K562 (cell line): ENCODE measurements at regions not wholly inside any gene's neighbourhood (a gene's known extent, or its start where the extent isn't known, plus 50 kb on each side); places are given as distances from the start of the nearest gene placed in this dataset.

Experiments
- CEBPG ChIP-seq, 3 experiments: fragments of 200-800 bp in 1 of 3; sonication (Bioruptor generic) in 1 of 3; sonication (generic) in 1 of 3; formaldehyde crosslinking in 1 of 3; IDR thresholded peaks in 2 of 3; conservative IDR thresholded peaks in 1 of 3; 2 replicates each; pipeline versions ENCODE4 v1.6.1 to v1.8.0; 2016 to 2022; ENCODE audit warnings: missing compliant biosample characterization in 2 of 3, missing genetic modification characterization in 2 of 3, mild to moderate bottlenecking in 1 of 3, missing genetic modification reagents in 1 of 3
- IFI16 ChIP-seq: fragments of 250-450 bp; sonication (Bioruptor Pico); IDR thresholded peaks from 2 replicates; pipeline ENCODE4 v2.1.2; 2022; ENCODE audit warnings: mild to moderate bottlenecking, inconsistent platforms
- KLF6 ChIP-seq: fragments of 250-450 bp; sonication (Bioruptor Pico); IDR thresholded peaks from 2 replicates; pipeline ENCODE4 v1.4.0; 2020; ENCODE audit warnings: mild to moderate bottlenecking, moderate library complexity, borderline replicate concordance
- MAZ ChIP-seq, 2 experiments: fragments of 450-650 bp in 1 of 2; sonication (generic) in 1 of 2; formaldehyde crosslinking; IDR thresholded peaks in 1 of 2; conservative IDR thresholded peaks in 1 of 2; 2 replicates each; pipeline versions ENCODE4 v1.4.0 to v1.5.0; 2020; ENCODE audit warnings: mild to moderate bottlenecking in 1 of 2, missing genetic modification reagents in 1 of 2
- REST ChIP-seq, 2 experiments: fragments of 450-650 bp; formaldehyde crosslinking in 1 of 2; IDR thresholded peaks; 2 replicates each; pipeline versions ENCODE4 v1.4.0 to v1.6.1; 2014 to 2020; ENCODE audit warnings: mild to moderate bottlenecking in 2 of 2, borderline replicate concordance in 1 of 2, low read depth in 1 of 2
- SP2 ChIP-seq: IDR thresholded peaks from 2 replicates; pipeline ENCODE4 v1.6.1; 2011; ENCODE audit warnings: mild to moderate bottlenecking, low read depth, low read length, moderate library complexity; ENCODE audit not compliant: poor library complexity, severe bottlenecking; ENCODE audit errors: extremely low read depth
- TAF15 ChIP-seq: fragments of 200-400 bp; formaldehyde crosslinking; IDR thresholded peaks from 2 replicates; pipeline ENCODE4 v1.6.1; 2017; ENCODE audit warnings: mild to moderate bottlenecking, low read depth, low read length, moderate library complexity
- TBP ChIP-seq: optimal IDR thresholded peaks from 2 replicates; pipeline ENCODE3; 2011; ENCODE audit warnings: low read depth, low read length, improper control_type of control experiment
- ZFP36 ChIP-seq: fragments of 150-350 bp; IDR thresholded peaks from 2 replicates; pipeline ENCODE4 v1.6.1; 2018; ENCODE audit warnings: low read length, low read depth; ENCODE audit not compliant: partially characterized antibody
- ZNF175 ChIP-seq: fragments of 200-800 bp; sonication (Bioruptor generic); IDR thresholded peaks from 2 replicates; pipeline ENCODE4 v1.6.1; 2016; ENCODE audit warnings: low read depth, mild to moderate bottlenecking, missing genetic modification characterization, missing compliant biosample characterization
- ZNF280B ChIP-seq: fragments of 250-450 bp; sonication (Bioruptor Pico); IDR thresholded peaks from 2 replicates; pipeline ENCODE4 v1.5.1; 2021; ENCODE audit warnings: mild to moderate bottlenecking
- ZNF445 ChIP-seq: fragments of 250-450 bp; sonication (Bioruptor Pico); IDR thresholded peaks from 2 replicates; pipeline ENCODE4 v1.4.0; 2020; ENCODE audit warnings: low read depth, mild to moderate bottlenecking, moderate library complexity
- ZNF79 ChIP-seq: fragments of 250-450 bp; sonication (Bioruptor Pico); IDR thresholded peaks from 2 replicates; pipeline ENCODE4 v1.4.0; 2020; ENCODE audit warnings: low read depth, mild to moderate bottlenecking, moderate library complexity
- TF ChIP-seq, protein P1 (sequence below): fragments of 450-650 bp; formaldehyde crosslinking; IDR thresholded peaks from 2 replicates; pipeline ENCODE4 v1.4.0; 2020; ENCODE audit warnings: mild to moderate bottlenecking, moderate library complexity

GRCh38 chr3:8355346-8355745 is 146.3 kb upstream of the LMCD1 start (continued):
- TF ChIP-seq REST (IDR thresholded peaks at IDR 0.05; ENCODE audit: borderline replicate concordance) (no peak), REST (CRISPR knock-in tag; IDR thresholded peaks at IDR 0.05; ENCODE audit: low read depth) (peak; percentile 77; the same call in 1 of the 2 replicates), TBP (no peak), MAZ (CRISPR knock-in tag; conservative IDR thresholded peaks at IDR 0.05 in 1 of 2, IDR thresholded peaks at IDR 0.05 in 1 of 2) (peak in 1 of 2 experiments; percentile 82; a peak in 2 of 4 replicates), ZNF280B (peak; percentile 43; the same call in 1 of the 2 replicates), CEBPG (CRISPR knock-in tag; IDR thresholded peaks at IDR 0.05) (no peak), CEBPG (tag; conservative IDR thresholded peaks at IDR 0.05 in 1 of 2, IDR thresholded peaks at IDR 0.05 in 1 of 2) (no peak), IFI16 (CRISPR knock-in tag) (no peak), KLF6 (CRISPR knock-in tag) (peak; percentile 94), SP2 (no peak), ZNF79 (peak; percentile 97), ZFP36 (no peak), TAF15 (no peak), ZNF445 (CRISPR knock-in tag) (peak; percentile 95), ZNF175 (peak; percentile 64; the same call in 1 of the 2 replicates)
- TF ChIP-seq, protein P1, sequence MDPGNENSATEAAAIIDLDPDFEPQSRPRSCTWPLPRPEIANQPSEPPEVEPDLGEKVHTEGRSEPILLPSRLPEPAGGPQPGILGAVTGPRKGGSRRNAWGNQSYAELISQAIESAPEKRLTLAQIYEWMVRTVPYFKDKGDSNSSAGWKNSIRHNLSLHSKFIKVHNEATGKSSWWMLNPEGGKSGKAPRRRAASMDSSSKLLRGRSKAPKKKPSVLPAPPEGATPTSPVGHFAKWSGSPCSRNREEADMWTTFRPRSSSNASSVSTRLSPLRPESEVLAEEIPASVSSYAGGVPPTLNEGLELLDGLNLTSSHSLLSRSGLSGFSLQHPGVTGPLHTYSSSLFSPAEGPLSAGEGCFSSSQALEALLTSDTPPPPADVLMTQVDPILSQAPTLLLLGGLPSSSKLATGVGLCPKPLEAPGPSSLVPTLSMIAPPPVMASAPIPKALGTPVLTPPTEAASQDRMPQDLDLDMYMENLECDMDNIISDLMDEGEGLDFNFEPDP = peak; percentile 84
